ENCODE measurements at regions not wholly inside any gene's neighbourhood (a gene's known extent, or its start where the extent isn't known, plus 50 kb on each side); places are given as distances from the start of the nearest gene placed in this dataset.

- intact Hi-C loops (cut with DNase I), result no loop called here
- DNase-seq, result no peak
- ATAC-seq (ENCODE audit: poor library complexity), result no peak
Observed at GRCh38 chr10:10800961-10801360, 216.7 kb upstream of the CELF2 start.

- ATAC-seq (ENCODE audit: poor library complexity) (peak; percentile 91), DNase-seq (peak; percentile 54)
- intact Hi-C loops (cut with DNase I), result no loop called here
Observed at GRCh38 chr10:10803278-10803677, 214.4 kb upstream of the CELF2 start.

- ATAC-seq (ENCODE audit: poor library complexity), result no peak
- intact Hi-C loops (cut with DNase I), result no loop called here
- DNase-seq, result no peak
Observed at GRCh38 chr10:10804061-10804460, 213.6 kb upstream of the CELF2 start.

DNA sequence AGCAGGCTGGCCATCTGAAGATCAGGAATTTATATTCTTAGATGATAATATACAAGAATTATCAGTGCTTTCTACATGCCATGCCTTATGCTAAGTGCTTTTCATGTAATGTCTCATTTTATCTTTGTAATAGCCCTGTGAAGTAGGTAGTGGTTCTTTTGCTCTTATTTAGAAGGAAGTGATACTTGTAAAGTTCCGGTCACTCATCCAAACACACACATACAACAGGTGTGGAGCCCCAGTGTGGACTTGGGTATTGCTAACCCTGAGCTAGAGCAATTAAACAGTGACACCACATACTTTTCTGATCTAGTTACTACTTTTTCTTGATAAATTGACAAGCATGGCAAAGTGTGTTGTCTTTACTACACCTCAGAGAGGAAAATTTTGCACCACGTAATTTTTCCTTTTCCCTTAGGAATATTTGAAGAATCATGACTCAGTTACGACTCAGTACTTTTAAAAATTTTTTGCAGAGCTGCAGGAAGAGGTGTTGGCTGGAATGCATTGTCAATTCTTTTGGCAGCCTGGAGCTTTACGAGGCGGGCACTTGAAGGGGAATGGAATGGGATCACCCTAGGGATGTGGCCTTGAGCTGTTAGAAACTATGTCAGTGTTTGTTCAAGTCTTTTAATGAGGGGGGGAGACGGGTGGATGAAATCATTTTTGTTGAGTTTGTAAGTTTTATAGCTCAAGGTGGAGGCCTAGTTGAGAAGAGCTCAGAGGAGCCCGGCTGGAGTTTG lies 212.5 kb upstream of the CELF2 start:
- intact Hi-C loops (cut with DNase I), result no loop called here
- DNase-seq (no peak), ATAC-seq (ENCODE audit: poor library complexity) (no peak)

GRCh38 chr10:10807106-10807505 lies 210.6 kb upstream of the CELF2 start:
- ATAC-seq (ENCODE audit: poor library complexity) (no peak), DNase-seq (no peak)
- intact Hi-C loops (cut with DNase I), result no loop called here

GRCh38 chr10:10811562-10811961 lies 206.1 kb upstream of the CELF2 start:
- DNase-seq (no peak), ATAC-seq (ENCODE audit: poor library complexity) (no peak)
- intact Hi-C loops (cut with DNase I), result no loop called here

DNA sequence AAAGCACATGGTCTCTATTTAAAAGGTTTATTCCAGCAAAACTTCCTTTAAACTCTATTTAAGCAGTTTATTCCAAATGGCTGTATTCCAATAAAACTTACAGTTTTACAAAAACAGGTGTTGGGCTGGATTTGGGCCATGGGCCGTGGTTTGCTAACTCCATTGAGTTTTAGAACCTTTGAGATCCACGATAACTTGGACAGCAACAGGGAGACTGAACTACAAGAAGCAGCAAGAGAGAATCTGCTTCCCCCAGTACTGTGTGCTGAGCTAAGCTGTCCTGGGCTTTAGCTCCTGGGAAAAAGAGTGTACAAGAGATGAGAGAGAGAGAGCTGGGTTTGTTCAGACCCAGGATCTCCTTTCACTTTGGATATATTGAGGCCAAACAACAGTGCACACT lies 204.0 kb upstream of the CELF2 start:
- ATAC-seq (ENCODE audit: poor library complexity), result no peak
- intact Hi-C loops (cut with DNase I), result no loop called here
- DNase-seq, result no peak

DNA sequence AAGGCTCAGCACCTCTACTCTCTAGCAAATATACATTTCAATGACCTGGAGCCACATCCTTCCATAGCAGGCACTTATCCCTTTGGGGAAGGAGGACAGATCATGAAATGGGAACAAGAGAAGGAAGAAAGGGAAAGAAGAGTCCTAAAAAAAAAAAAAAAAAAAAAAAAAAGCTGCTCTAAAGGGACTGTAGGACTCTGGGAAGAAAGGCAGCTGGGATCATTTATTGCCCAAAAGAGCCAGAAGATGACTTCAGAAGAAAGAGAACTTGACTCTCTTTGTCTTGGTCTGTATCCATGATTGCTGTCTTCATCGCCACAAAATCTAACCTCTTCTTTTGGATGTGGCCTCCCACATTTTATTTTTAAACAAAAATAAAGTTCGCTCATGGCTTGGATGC lies 203.6 kb upstream of the CELF2 start:
- DNase-seq, result no peak
- intact Hi-C loops (cut with DNase I), result no loop called here
- no peak for ATAC-seq (ENCODE audit: poor library complexity)

DNA sequence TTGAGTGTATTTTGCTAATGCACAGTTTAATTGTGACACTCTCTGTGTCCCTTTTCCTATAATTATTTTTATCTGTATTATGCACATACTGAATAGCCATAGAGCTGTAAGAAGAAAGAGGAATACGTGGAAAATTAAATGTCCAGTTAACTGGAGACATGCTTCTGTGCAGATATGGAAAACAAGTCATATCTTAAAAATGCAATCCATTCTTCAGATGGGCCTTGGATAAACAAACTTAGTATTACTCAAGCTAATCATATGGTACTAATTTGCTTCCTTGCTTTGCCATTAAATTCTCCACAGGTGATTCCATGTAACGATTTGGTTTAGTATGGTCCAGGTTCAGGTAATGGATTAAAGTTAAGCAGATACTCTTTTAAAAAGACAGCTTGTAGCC lies 201.2 kb upstream of the CELF2 start:
- ATAC-seq (ENCODE audit: poor library complexity), result no peak
- no peak for DNase-seq
- intact Hi-C loops (cut with DNase I), result no loop called here

GRCh38 chr10:10817609-10818008 lies 200.1 kb upstream of the CELF2 start:
- intact Hi-C loops (cut with DNase I), result no loop called here
- no peak for ATAC-seq (ENCODE audit: poor library complexity)

GRCh38 chr10:10818082-10818481 lies 199.6 kb upstream of the CELF2 start:
- DNase-seq, result no peak
- intact Hi-C loops (cut with DNase I), result no loop called here
- ATAC-seq (ENCODE audit: poor library complexity), result peak; percentile 82

More at GRCh38 chr10:10817609-10818008, 200.1 kb upstream of the CELF2 start:
- DNase-seq, result no peak

GRCh38 chr10:10819206-10819856 lies 198.3 kb upstream of the CELF2 start:
- ATAC-seq (ENCODE audit: poor library complexity) (peak; percentile 52), DNase-seq (no peak)
- intact Hi-C loops (cut with DNase I), result no loop called here

DNA sequence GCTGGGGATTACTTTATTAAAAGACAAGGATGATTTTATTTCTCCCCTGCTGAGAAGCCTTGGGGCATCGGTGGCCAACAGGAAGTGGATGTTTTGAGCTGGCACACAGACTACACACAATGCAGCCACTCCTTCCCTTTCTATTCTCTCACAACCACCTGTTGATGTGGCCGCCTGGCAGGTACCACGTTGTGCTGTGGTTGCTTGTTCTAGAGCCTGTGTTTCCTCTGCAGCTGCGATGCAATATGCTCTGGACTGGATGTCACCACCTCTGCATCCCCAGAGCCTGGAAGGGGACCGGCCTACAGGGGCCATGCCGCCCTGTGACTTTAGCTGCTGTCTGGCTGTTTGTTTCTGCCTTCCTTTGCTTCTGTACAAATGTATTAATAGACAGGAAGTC lies 195.7 kb upstream of the CELF2 start:
- intact Hi-C loops (cut with DNase I), result loop anchor here (10.0 kb wide), 1 partner anchor 93 kb away; no protein-coding TSS in a partner anchor
- DNase-seq, result no peak

DNA sequence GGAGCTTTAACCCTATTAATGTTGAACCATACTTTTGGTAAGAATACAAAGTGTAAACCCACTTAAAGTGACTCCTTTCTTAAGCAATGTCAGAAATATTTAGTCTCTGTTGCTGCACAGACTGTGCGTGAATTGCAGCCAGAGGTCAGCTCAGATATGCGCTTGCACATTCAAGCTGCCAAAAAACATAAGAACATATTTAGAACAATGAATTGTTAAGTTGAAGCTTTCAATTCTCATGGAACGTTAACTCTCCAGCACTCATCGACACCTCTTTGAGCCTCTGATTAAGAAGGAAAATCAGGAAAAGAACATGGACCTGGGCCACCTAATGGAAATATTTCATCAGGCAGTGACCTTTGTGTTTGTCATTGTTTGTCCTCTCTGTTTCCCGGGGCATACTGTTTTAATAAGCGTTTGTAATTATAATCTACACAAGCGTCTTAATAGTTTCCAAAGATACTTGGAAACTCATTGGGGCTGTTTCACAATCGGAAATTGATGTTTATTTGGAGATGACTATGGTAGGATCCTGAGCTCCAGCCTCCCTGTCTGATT lies 193.0 kb upstream of the CELF2 start:
- intact Hi-C loops (cut with DNase I), result loop anchor here (10.0 kb wide), 1 partner anchor 90 kb away; no protein-coding TSS in a partner anchor
- ATAC-seq (ENCODE audit: poor library complexity), result peak; percentile 89
- DNase-seq, result peak; percentile 63

More for the DNA sequence above, 195.7 kb upstream of the CELF2 start:
- no peak for ATAC-seq (ENCODE audit: poor library complexity)

GRCh38 chr10:10826125-10826524 lies 191.5 kb upstream of the CELF2 start:
- DNase-seq, result no peak
- ATAC-seq (ENCODE audit: poor library complexity), result no peak
- intact Hi-C loops (cut with DNase I), result loop anchor here (10.0 kb wide), 1 partner anchor 89 kb away; no protein-coding TSS in a partner anchor

- intact Hi-C loops (cut with DNase I), result loop anchor here (10.0 kb wide), 1 partner anchor 86 kb away; no protein-coding TSS in a partner anchor
- DNase-seq (no peak), ATAC-seq (ENCODE audit: poor library complexity) (no peak)
Observed at GRCh38 chr10:10828623-10829022, 189.0 kb upstream of the CELF2 start.

DNA sequence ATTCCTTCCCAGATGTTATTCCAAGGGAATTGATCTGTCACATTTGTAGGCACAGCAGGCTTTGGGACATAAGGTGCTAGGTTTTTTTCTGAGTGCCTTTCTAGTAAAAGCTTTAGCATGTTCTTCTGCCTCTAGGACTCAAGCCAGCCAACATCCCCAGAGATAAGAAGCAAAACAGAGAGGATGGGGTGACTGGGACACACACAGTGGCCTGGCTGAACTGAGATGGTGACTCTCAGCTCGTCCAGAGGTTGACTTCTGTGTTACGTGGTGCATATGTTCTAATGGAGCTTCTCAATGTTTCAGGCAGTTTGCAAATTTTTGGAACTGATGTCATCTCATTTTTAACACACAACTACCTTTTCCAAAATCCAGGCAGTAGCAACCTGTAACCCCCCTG lies 188.1 kb upstream of the CELF2 start:
- ATAC-seq (ENCODE audit: poor library complexity) (peak; percentile 17), DNase-seq (no peak)
- intact Hi-C loops (cut with DNase I), result loop anchor here (10.0 kb wide), 1 partner anchor 85 kb away; no protein-coding TSS in a partner anchor

DNA sequence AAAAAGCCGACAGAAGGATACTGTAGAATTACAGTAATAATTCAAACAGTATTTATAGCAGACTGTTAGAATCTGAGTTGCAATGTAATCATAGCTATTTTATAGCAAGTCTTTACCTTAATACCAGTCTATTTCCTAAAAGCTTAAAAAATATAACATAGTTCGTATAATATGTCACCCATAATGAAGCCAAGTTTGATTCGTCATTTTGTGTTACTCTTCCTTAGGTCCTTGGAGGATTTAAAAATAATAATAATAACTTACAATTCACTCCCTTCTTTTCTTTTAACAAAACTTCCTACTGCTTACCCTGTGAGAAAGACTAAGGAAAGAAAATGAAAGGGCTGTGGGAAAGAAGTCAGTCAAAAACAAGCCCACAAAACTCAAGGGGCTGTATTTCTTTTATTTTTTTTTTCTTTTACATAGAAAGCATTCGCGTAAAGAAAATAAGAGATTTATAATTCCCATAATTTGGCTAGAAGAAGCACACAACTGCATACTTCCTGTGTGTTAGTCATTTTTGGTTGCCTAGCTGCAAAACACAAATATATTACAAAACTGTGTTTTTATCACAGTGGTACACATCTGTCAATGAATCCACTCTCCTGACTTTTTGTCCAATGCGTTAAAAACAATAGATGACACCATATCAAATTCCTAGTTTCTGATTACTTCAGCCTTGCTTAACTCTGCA lies 187.2 kb upstream of the CELF2 start:
- intact Hi-C loops (cut with DNase I), result no loop called here
- DNase-seq, result no peak

DNA sequence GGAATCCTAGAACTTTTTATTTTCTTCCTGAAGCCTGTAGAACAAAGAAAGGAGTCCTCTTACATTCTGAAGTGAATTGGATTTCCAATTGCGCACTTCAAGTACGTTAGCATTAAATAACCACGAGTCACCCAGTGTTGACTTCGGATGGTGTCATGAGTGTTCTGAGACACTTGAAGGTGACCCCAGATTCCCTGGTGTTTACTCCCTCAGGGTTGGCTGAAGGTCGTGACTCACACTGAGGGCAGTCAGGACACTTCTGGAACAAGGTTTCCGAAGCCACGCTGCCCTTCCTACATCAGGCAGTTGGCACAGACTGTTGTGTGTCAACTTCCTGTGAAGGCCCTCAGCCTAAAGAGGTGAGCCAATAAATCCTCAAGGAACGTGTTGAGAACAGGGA lies 186.6 kb upstream of the CELF2 start:
- no peak for DNase-seq
- peak; percentile 42 for ATAC-seq (ENCODE audit: poor library complexity)
- intact Hi-C loops (cut with DNase I), result no loop called here

More for the DNA sequence above, 187.2 kb upstream of the CELF2 start:
- peak; percentile 78 for ATAC-seq (ENCODE audit: poor library complexity)
